ENCODE measurements at regions not wholly inside any gene's neighbourhood (a gene's known extent, or its start where the extent isn't known, plus 50 kb on each side); places are given as distances from the start of the nearest gene placed in this dataset.

DNA sequence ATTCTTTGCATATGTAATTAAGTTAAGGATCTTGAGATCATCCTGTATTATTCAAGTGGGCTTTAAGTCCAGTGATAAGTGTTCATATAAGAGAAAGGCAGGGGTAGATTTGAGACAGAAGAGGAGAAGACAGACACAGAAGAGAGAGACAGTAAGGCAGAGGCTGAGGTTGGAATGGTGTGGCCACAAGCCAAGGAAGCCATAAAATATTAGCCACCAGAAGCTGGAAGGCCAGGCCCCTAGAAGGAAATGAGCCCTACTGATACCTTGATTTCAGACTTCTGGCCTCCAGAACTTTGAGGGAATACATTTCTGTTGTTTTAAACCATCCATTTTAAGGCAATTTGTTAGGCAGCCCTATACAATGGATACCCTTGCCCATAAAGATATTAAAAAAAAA is 66.9 kb upstream of the DLX2 start:
- no peak for TF ChIP-seq CTCF (IDR thresholded peaks at IDR 0.05)
- no peak for DNase-seq (ENCODE audit: low spot score)
- ATAC-seq (ENCODE audit: low FRiP score) = no peak

DNA sequence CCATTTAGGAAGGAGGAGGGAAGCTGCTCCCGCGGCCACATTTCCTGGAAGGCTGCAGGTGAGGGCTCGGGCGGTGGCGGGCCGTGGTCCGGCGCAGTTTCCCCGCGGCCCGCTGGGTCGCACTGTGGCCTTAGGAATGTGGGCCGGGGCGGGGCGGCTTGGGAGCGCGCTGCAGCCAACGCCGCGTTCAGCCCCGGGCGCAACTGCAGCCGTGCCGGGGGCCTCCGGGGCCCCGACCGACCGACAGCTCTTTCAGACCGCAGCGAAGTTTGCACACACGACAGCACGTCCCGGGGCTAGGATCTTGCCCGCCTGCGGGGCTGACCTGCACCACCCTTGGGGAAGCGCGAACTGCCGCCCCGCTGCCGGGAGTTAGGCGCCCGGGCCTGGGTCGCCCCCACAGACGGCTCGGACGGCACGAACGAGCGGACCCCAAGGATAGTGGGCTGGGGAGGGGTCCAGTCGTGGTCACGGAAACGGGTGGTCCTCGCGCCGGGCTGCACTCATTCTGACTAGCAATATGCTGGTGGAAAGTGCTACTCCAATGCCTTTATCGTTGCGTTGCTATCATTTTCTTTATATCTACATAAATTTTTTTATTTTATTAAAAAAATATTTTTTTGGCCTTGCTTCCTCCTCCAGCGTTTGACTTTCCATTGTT is 69.9 kb upstream of the DLX2 start:
- ATAC-seq (ENCODE audit: low FRiP score) (peak; percentile 94), DNase-seq (ENCODE audit: low spot score) (no peak)
- TF ChIP-seq CTCF (IDR thresholded peaks at IDR 0.05) = peak in 2 of 3 donors; percentile 36 to 69

DNA sequence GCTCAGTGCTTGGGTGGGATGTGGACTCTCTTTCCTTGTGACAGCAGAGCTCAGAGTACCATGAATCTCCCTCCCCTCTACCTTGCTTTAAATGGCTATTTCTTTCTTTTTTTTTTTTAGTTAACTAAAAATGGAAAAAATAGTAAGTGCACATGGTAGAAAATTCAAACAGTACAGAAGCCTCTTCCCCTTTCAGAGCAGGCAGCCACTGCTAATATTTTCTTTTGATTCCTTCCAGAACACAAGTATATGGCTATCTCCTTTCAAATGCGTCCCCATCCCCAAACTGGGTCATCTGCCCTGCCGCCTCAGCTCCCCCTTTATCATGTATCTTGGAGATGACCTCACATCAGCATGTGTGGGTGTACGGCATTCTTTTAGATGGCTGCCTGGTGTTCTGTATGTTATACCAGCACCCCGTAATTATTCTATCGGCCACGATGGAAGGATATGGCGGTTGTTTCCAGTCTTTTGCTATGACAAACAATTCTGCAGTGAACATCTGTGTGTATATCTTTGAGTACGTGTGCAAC is 70.5 kb upstream of the DLX2 start:
- TF ChIP-seq CTCF (IDR thresholded peaks at IDR 0.05) = no peak
- no peak for DNase-seq (ENCODE audit: low spot score)
- ATAC-seq (ENCODE audit: low FRiP score) = no peak

DNA sequence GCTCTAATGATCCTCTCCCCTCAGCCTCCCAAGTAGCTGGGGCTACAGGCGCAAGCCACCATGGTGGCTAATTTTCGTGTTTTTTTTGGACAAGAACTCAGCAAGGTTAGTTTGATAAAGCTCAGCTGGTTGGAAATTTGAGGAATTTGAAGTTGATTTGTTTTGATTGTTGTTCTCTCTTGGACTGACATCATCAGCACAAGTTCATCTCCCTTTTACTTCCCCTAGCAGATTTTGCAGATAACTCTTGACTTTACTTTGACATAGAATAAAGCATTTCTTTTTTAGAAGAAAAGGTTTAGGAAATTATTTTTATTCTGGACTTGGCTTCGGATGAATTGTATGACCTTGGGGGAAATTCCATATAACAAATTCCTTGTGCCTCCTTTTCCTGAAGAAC is 74.9 kb upstream of the DLX2 start:
- ATAC-seq (ENCODE audit: low FRiP score) (no peak), DNase-seq (ENCODE audit: low spot score) (no peak)
- TF ChIP-seq CTCF (IDR thresholded peaks at IDR 0.05) = no peak

DNA sequence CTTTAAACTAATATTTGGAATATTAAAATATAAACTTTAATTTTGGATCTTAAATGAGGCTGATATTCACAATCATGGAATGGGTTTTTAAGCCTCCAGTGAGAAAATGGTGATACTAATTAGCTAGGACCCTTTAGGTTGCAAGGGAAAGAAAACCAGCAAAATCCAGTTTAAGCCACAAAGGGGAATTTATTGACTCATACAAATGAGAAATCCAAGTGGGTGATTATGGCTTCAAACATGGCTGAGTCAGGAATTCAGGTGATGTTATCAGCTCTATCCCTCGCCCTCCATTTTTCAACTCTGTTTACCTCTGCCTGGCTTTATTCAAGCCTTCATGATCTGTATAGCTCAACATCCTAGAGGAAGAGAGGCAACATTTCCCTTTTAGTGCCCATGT is 75.3 kb upstream of the DLX2 start:
- DNase-seq (ENCODE audit: low spot score) (no peak), ATAC-seq (ENCODE audit: low FRiP score) (no peak)

GRCh38 chr2:172179045-172179701 is 76.5 kb upstream of the DLX2 start:
- DNase-seq (ENCODE audit: low spot score) (no peak), ATAC-seq (ENCODE audit: low FRiP score) (no peak)
- TF ChIP-seq CTCF (IDR thresholded peaks at IDR 0.05) = no peak

More for the DNA sequence above, 75.3 kb upstream of the DLX2 start:
- no peak for TF ChIP-seq CTCF (IDR thresholded peaks at IDR 0.05)

- no peak for ATAC-seq (ENCODE audit: low FRiP score)
- TF ChIP-seq CTCF (IDR thresholded peaks at IDR 0.05) = no peak
- no peak for DNase-seq (ENCODE audit: low spot score)
Measured at GRCh38 chr2:172181840-172182239, 79.1 kb upstream of the DLX2 start.

Measured in omental fat pad (tissue), 3 donors.